ENCODE measurements at regions not wholly inside any gene's neighbourhood (a gene's known extent, or its start where the extent isn't known, plus 50 kb on each side); places are given as distances from the start of the nearest gene placed in this dataset.

- TF ChIP-seq YY1 (IDR thresholded peaks at IDR 0.05) = no peak
- TF ChIP-seq ZBTB33 (IDR thresholded peaks at IDR 0.05) = no peak
- no peak for TF ChIP-seq ATF3 (IDR thresholded peaks at IDR 0.05)
- TF ChIP-seq CTCF (IDR thresholded peaks at IDR 0.05; ENCODE audit: low read depth, low read length, missing input control) = no peak
- TF ChIP-seq EGR1 (IDR thresholded peaks at IDR 0.05; ENCODE audit: low read depth in 2 of 2) = no peak
Observed at GRCh38 chr1:78755986-78756385, 106.4 kb downstream of the IFI44 start.
